A549 (cell line): ENCODE measurements at regions not wholly inside any gene's neighbourhood (a gene's known extent, or its start where the extent isn't known, plus 50 kb on each side); places are given as distances from the start of the nearest gene placed in this dataset.

Experiments used
- ATAC-seq, 2 experiments: fragments of 200-7000 bp in 1 of 2; fragments of >200 bp in 1 of 2; cut with Nextera tagmentation in 1 of 2; cut with Tn5 transposase in 1 of 2; 3 replicates each; pipeline versions ENCODE4 v1.8.0 to v1.9.1; 2018 to 2020; ENCODE audit warnings: mild to moderate bottlenecking in 1 of 2, moderate library complexity in 1 of 2
- CTCF ChIA-PET: fragments of 300-600 bp; sonication (Branson Sonifier 250); formaldehyde crosslinking; extraction: SDS; loops from one replicate; lab custom pipeline; 2021; ENCODE audit warnings: antibody characterized with exemption, inconsistent platforms; lab: Yijun Ruan, JAX
- POLR2A ChIA-PET: fragments of 350-600 bp; formaldehyde crosslinking; extraction: SDS; loops from one replicate; lab custom pipeline; 2021; ENCODE audit warnings: antibody characterized with exemption, inconsistent platforms; lab: Yijun Ruan, JAX
- DNase-seq, 2 experiments: peaks; one replicate each; pipeline versions ENCODE4 v3.0.0 to v3.0.0-alpha.2; 2011 to 2016; ENCODE audit warnings: low read depth in 1 of 2, low spot score in 1 of 2
- FAIRE-seq: peaks from 2 replicates; lab custom pipeline; 2011; peaks lifted over from hg19 to GRCh38; lab: Jason Lieb, UNC
- H3K27ac ChIP-seq, 2 experiments: fragments of >200 bp; sonication (Bioruptor Twin); formaldehyde crosslinking; 3 replicates each; pipeline ENCODE4 v1.5.1; 2016 to 2017
- H3K4me1 ChIP-seq: fragments of >200 bp; sonication (Bioruptor Twin); formaldehyde crosslinking; 3 replicates; pipeline ENCODE4 v1.6.1; 2016
- H3K4me2 ChIP-seq: fragments of >200 bp; sonication (Bioruptor Twin); formaldehyde crosslinking; 3 replicates; pipeline ENCODE4 v1.6.1; 2016
- H3K4me3 ChIP-seq: fragments of >200 bp; sonication (Bioruptor Twin); formaldehyde crosslinking; 3 replicates; pipeline ENCODE4 v1.5.1; 2016
- H3K9me3 ChIP-seq: fragments of >200 bp; sonication (Bioruptor Twin); formaldehyde crosslinking; 3 replicates; pipeline ENCODE4 v1.6.1; 2016
- BHLHE40 ChIP-seq: IDR thresholded peaks from 2 replicates; pipeline ENCODE4 v1.6.1; 2012; ENCODE audit warnings: low read depth, low read length, inconsistent platforms
- CBX2 ChIP-seq: fragments of 200-600 bp; sonication (generic); IDR thresholded peaks from 2 replicates; pipeline ENCODE4 v1.6.1; 2016; ENCODE audit warnings: low read depth, mild to moderate bottlenecking, borderline replicate concordance
- CBX8 ChIP-seq: fragments of 200-600 bp; sonication (generic); IDR thresholded peaks from 2 replicates; pipeline ENCODE4 v1.6.1; 2016
- CHD2 ChIP-seq: fragments of 150-350 bp; IDR thresholded peaks from 2 replicates; pipeline ENCODE4 v1.6.1; 2014; ENCODE audit warnings: low read length; ENCODE audit not compliant: partially characterized antibody
- EHF ChIP-seq: fragments of 250-450 bp; sonication (Bioruptor Pico); IDR thresholded peaks from 2 replicates; pipeline ENCODE4 v1.5.0; 2020; ENCODE audit warnings: mild to moderate bottlenecking
- ESRRA ChIP-seq: fragments of 150-350 bp; IDR thresholded peaks from 2 replicates; pipeline ENCODE4 v1.6.1; 2014; ENCODE audit warnings: mild to moderate bottlenecking, low read length, borderline replicate concordance
- FOSL2 ChIP-seq, 2 experiments: fragments of 450-650 bp in 1 of 2; fragments of >200 bp in 1 of 2; sonication (Bioruptor Twin) in 1 of 2; formaldehyde crosslinking; IDR thresholded peaks; 2 replicates each; pipeline versions ENCODE4 v1.5.0 to v1.6.1; 2016 to 2020; ENCODE audit warnings: mild to moderate bottlenecking in 1 of 2, moderate library complexity in 1 of 2
- HEYL ChIP-seq: fragments of 250-450 bp; sonication (Bioruptor Pico); IDR thresholded peaks from 2 replicates; pipeline ENCODE4 v1.8.0; 2021; ENCODE audit warnings: mild to moderate bottlenecking, moderate library complexity
- HOXA7 ChIP-seq: fragments of 250-450 bp; sonication (Bioruptor Pico); IDR thresholded peaks from 2 replicates; pipeline ENCODE4 v1.5.0; 2020; ENCODE audit warnings: mild to moderate bottlenecking, moderate library complexity
- HOXB13 ChIP-seq: fragments of 250-450 bp; sonication (Bioruptor Pico); IDR thresholded peaks from 2 replicates; pipeline ENCODE4 v1.5.0; 2020; ENCODE audit warnings: low read depth, mild to moderate bottlenecking, moderate library complexity
- JUN ChIP-seq, 2 experiments: fragments of >200 bp; sonication (Bioruptor Twin); formaldehyde crosslinking; IDR thresholded peaks; 2 replicates in 1 of 2; 3 replicates in 1 of 2; pipeline ENCODE4 v1.6.1; 2016 to 2017
- MAFK ChIP-seq: fragments of 450-650 bp; IDR thresholded peaks from 2 replicates; pipeline ENCODE4 v1.6.1; 2014; ENCODE audit not compliant: partially characterized antibody
- NFE2L2 ChIP-seq: fragments of 150-350 bp; conservative IDR thresholded peaks from 2 replicates; pipeline ENCODE4 v1.6.1; 2014; ENCODE audit warnings: low read length
- NPAS2 ChIP-seq: fragments of 250-450 bp; sonication (Bioruptor Pico); IDR thresholded peaks from 2 replicates; pipeline ENCODE4 v1.8.0; 2022; ENCODE audit warnings: mild to moderate bottlenecking, moderate library complexity, borderline replicate concordance
- PHF8 ChIP-seq: fragments of 200-600 bp; sonication (generic); IDR thresholded peaks from 2 replicates; pipeline ENCODE4 v1.6.1; 2016; ENCODE audit warnings: low read depth, mild to moderate bottlenecking, antibody characterized with exemption, moderate library complexity, borderline replicate concordance
- RAD21 ChIP-seq, 2 experiments: fragments of >200 bp in 1 of 2; sonication (Bioruptor Twin) in 1 of 2; formaldehyde crosslinking in 1 of 2; IDR thresholded peaks in 1 of 2; conservative IDR thresholded peaks in 1 of 2; 2 replicates in 1 of 2; 3 replicates in 1 of 2; pipeline ENCODE4 v1.6.1; 2012 to 2018; ENCODE audit warnings: inconsistent platforms in 1 of 2
- RCOR1 ChIP-seq: fragments of 150-350 bp; IDR thresholded peaks from 2 replicates; pipeline ENCODE4 v1.6.1; 2014; ENCODE audit warnings: antibody characterized with exemption, low read length, low read depth
- RNF2 ChIP-seq: fragments of 200-600 bp; sonication (generic); IDR thresholded peaks from 2 replicates; pipeline ENCODE4 v1.6.1; 2016; ENCODE audit warnings: low read depth, mild to moderate bottlenecking, antibody characterized with exemption, moderate library complexity, borderline replicate concordance
- SREBF2 ChIP-seq: fragments of 450-650 bp; IDR thresholded peaks from 2 replicates; pipeline ENCODE4 v1.6.1; 2014; ENCODE audit warnings: mild to moderate bottlenecking, moderate library complexity
- TFCP2L1 ChIP-seq: fragments of 250-450 bp; sonication (Bioruptor Pico); IDR thresholded peaks from 2 replicates; pipeline ENCODE4 v1.5.0; 2021; ENCODE audit warnings: mild to moderate bottlenecking
- TP53 ChIP-seq: fragments of 250-450 bp; sonication (Bioruptor Pico); IDR thresholded peaks from 2 replicates; pipeline ENCODE4 v1.5.0; 2021; ENCODE audit warnings: mild to moderate bottlenecking, moderate library complexity
- ZC3H11A ChIP-seq: fragments of 450-650 bp; IDR thresholded peaks from 2 replicates; pipeline ENCODE4 v1.6.1; 2014; ENCODE audit warnings: antibody characterized with exemption, mild to moderate bottlenecking
- ZFP36 ChIP-seq: fragments of 450-650 bp; IDR thresholded peaks from 2 replicates; pipeline ENCODE4 v1.6.1; 2014; ENCODE audit warnings: borderline replicate concordance; ENCODE audit not compliant: partially characterized antibody
- ZNF302 ChIP-seq: fragments of 250-450 bp; sonication (Bioruptor Pico); IDR thresholded peaks from 2 replicates; pipeline ENCODE4 v1.9.0; 2021; ENCODE audit warnings: inconsistent platforms, mild to moderate bottlenecking, moderate library complexity
- ZSCAN20 ChIP-seq: fragments of 250-450 bp; sonication (Bioruptor Pico); IDR thresholded peaks from 2 replicates; pipeline ENCODE4 v1.8.0; 2022; ENCODE audit warnings: mild to moderate bottlenecking, moderate library complexity
- WGBS: methylation state at CpG from one replicate; pipeline ENCODE4 v1.1.6; 2017; ENCODE audit errors: missing lambda C conversion rate; 5-methylcytosine and 5-hydroxymethylcytosine counted together
- TF ChIP-seq, protein P1 (sequence below): fragments of 250-450 bp; sonication (Bioruptor Pico); IDR thresholded peaks from 2 replicates; pipeline ENCODE4 v1.5.0; 2021; ENCODE audit warnings: mild to moderate bottlenecking, moderate library complexity, borderline replicate concordance
- TF ChIP-seq, protein P2 (sequence below): IDR thresholded peaks from 2 replicates; pipeline ENCODE4 v1.6.1; 2012

GRCh38 chr5:142244440-142244839 lies 80.4 kb downstream of the SPRY4 start:
- DNase-seq: no peak
- no peak for FAIRE-seq
- no peak overlapping the region for H3K27ac ChIP-seq
- TF ChIP-seq CHD2 (no peak), CBX8 (no peak), ESRRA (no peak), HEYL (no peak), PHF8 (no peak), HOXB13 (no peak), FOSL2 (IDR thresholded peaks at IDR 0.05) (no peak), FOSL2 (CRISPR knock-in tag; IDR thresholded peaks at IDR 0.05) (no peak), MAFK (no peak), NFE2L2 (no peak), TP53 (no peak), SREBF2 (no peak), RNF2 (no peak), ZC3H11A (no peak), EHF (CRISPR knock-in tag) (no peak), TFCP2L1 (no peak), JUN (IDR thresholded peaks at IDR 0.05) (no peak), RCOR1 (no peak), ZNF302 (CRISPR knock-in tag) (no peak)
- TF ChIP-seq, protein P1, sequence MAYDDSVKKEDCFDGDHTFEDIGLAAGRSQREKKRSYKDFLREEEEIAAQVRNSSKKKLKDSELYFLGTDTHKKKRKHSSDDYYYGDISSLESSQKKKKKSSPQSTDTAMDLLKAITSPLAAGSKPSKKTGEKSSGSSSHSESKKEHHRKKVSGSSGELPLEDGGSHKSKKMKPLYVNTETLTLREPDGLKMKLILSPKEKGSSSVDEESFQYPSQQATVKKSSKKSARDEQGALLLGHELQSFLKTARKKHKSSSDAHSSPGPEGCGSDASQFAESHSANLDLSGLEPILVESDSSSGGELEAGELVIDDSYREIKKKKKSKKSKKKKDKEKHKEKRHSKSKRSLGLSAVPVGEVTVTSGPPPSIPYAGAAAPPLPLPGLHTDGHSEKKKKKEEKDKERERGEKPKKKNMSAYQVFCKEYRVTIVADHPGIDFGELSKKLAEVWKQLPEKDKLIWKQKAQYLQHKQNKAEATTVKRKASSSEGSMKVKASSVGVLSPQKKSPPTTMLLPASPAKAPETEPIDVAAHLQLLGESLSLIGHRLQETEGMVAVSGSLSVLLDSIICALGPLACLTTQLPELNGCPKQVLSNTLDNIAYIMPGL (CRISPR knock-in tag): no peak
- TF ChIP-seq, all 56 proteins: peak for 0
- 100% methylated on average over 1 of the region's 1 CpG for WGBS
- no peaks in the 10 kb centered on the region for H3K4me1 ChIP-seq
- ChIA-PET CTCF (no interaction called here), POLR2A (no interaction called here)
- no peak overlapping the region for H3K4me3 ChIP-seq
- no peak overlapping the region for H3K4me2 ChIP-seq
- no peak for ATAC-seq
- no peaks in the 10 kb centered on the region for H3K9me3 ChIP-seq

DNA sequence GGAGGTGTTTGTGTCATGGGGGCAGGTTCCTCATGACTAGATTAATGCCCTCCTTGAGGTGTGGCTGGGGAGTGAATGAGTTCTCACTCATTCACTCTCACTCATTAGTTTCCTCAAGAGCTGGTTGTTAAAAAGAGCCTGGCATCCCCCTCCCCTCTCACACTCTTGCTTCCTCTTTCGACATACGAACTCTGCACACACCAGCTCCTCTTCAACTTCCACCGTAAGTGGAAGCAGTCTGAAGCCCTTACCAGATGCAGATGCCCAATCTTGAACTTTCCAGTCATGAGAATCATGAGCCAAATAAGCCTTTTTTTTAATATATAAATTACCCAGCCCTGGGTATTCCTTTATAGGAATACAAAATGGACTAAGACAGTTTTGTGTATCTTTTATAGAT lies 82.5 kb downstream of the SPRY4 start:
- DNase-seq (no peak), ATAC-seq (no peak), FAIRE-seq (no peak)
- Histone ChIP-seq H3K4me2 (no peak overlapping the region), H3K27ac (no peak overlapping the region), H3K9me3 (no peaks in the 10 kb centered on the region), H3K4me1 (no peaks in the 10 kb centered on the region), H3K4me3 (no peak overlapping the region)
- POLR2A ChIA-PET: no interaction called here
- 86% methylated on average over 3 of the region's 3 CpGs for WGBS
- TF ChIP-seq RAD21 (conservative IDR thresholded peaks at IDR 0.05 in 1 of 2, IDR thresholded peaks at IDR 0.05 in 1 of 2) (no peak), HOXA7 (no peak), TP53 (no peak)
- CTCF ChIA-PET: interaction anchor here (0.8 to 1.6 kb wide), 3 partner anchors 9 to 24 kb away, joined by 3 to 6 read pairs (median 5); no protein-coding TSS in a partner anchor

GRCh38 chr5:142239394-142240159 lies 85.2 kb downstream of the SPRY4 start:
- no peak for ATAC-seq
- TF ChIP-seq ZFP36: no peak
- no peak for TF ChIP-seq BHLHE40
- no peak for TF ChIP-seq NFE2L2
- no peak for TF ChIP-seq ZSCAN20 (CRISPR knock-in tag)
- TF ChIP-seq HOXA7: no peak
- TF ChIP-seq TFCP2L1: no peak
- no peak for TF ChIP-seq CBX2
- TF ChIP-seq, protein P2, sequence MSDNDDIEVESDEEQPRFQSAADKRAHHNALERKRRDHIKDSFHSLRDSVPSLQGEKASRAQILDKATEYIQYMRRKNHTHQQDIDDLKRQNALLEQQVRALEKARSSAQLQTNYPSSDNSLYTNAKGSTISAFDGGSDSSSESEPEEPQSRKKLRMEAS: no peak
- TF ChIP-seq NPAS2 (CRISPR knock-in tag): no peak
- TF ChIP-seq FOSL2 (IDR thresholded peaks at IDR 0.05): no peak
- no peak for TF ChIP-seq FOSL2 (CRISPR knock-in tag; IDR thresholded peaks at IDR 0.05)
- no peak for TF ChIP-seq RAD21 (conservative IDR thresholded peaks at IDR 0.05 in 1 of 2, IDR thresholded peaks at IDR 0.05 in 1 of 2)
- TF ChIP-seq, all 56 proteins: peak for 0
- Histone ChIP-seq H3K4me1 (no peaks in the 10 kb centered on the region), H3K9me3 (no peaks in the 10 kb centered on the region), H3K4me2 (no peak overlapping the region), H3K4me3 (no peak overlapping the region), H3K27ac (no peak overlapping the region)
- DNase-seq (no peak), FAIRE-seq (no peak)
- POLR2A ChIA-PET: no interaction called here
- 85% methylated on average over 4 of the region's 4 CpGs for WGBS
- CTCF ChIA-PET: no interaction called here
